Smooth muscle cell (in vitro differentiated cells): ENCODE measurements at regions not wholly inside any gene's neighbourhood (a gene's known extent, or its start where the extent isn't known, plus 50 kb on each side); places are given as distances from the start of the nearest gene placed in this dataset.

Experiments used
- DNase-seq: peaks from one replicate; lab custom pipeline; 2025; ENCODE audit not compliant: unreplicated experiment; lab: John Stamatoyannopoulos, UW
- H2AFZ ChIP-seq: fragments of 200-600 bp; sonication (generic); 2 replicates; pipeline ENCODE4 v1.6.0; 2016; ENCODE audit warnings: antibody characterized with exemption, low read depth, mild to moderate bottlenecking
- H3F3A ChIP-seq: fragments of 200-600 bp; sonication (generic); 2 replicates; pipeline ENCODE4 v1.6.0; 2017; ENCODE audit warnings: antibody characterized with exemption, low read depth
- H3K27ac ChIP-seq: fragments of 200-600 bp; sonication (generic); 2 replicates; pipeline ENCODE4 v1.5.1; 2016; ENCODE audit warnings: low read depth, mild to moderate bottlenecking
- H3K27me3 ChIP-seq: fragments of 200-600 bp; sonication (generic); 2 replicates; pipeline ENCODE4 v1.6.1; 2016; ENCODE audit warnings: low read depth, mild to moderate bottlenecking
- H3K36me3 ChIP-seq: fragments of 200-600 bp; sonication (generic); 2 replicates; pipeline ENCODE4 v1.5.1; 2016; ENCODE audit warnings: low read depth
- H3K4me1 ChIP-seq: fragments of 200-600 bp; sonication (generic); 2 replicates; pipeline ENCODE4 v1.5.1; 2016; ENCODE audit warnings: low read depth
- H3K4me2 ChIP-seq: fragments of 200-600 bp; sonication (generic); 2 replicates; pipeline ENCODE4 v1.6.0; 2016; ENCODE audit warnings: mild to moderate bottlenecking
- H3K4me3 ChIP-seq: fragments of 200-600 bp; sonication (generic); 2 replicates; pipeline ENCODE4 v1.5.1; 2016; ENCODE audit warnings: mild to moderate bottlenecking
- H3K79me2 ChIP-seq: fragments of 200-600 bp; sonication (generic); 2 replicates; pipeline ENCODE4 v1.6.0; 2016; ENCODE audit warnings: low read depth, mild to moderate bottlenecking
- H3K9ac ChIP-seq: fragments of 200-600 bp; sonication (generic); 2 replicates; pipeline ENCODE4 v1.6.0; 2016; ENCODE audit warnings: low read depth
- H3K9me3 ChIP-seq: fragments of 200-600 bp; sonication (generic); replicated peaks from 2 replicates; pipeline ENCODE4 v1.5.1; 2016; ENCODE audit warnings: low read depth
- H4K20me1 ChIP-seq: fragments of 200-600 bp; sonication (generic); 2 replicates; pipeline ENCODE4 v1.6.0; 2016; ENCODE audit warnings: low read depth
- WGBS: methylation state at CpG from one replicate; pipeline ENCODE4 v1.1.7; 2016; ENCODE audit warnings: low lambda C conversion rate; 5-methylcytosine and 5-hydroxymethylcytosine counted together
- TF ChIP-seq, protein P1 (sequence below): fragments of 200-600 bp; sonication (generic); IDR thresholded peaks from 2 replicates; pipeline ENCODE4 v1.5.1; 2017; ENCODE audit warnings: borderline replicate concordance, mild to moderate bottlenecking, antibody characterized with exemption; ENCODE audit not compliant: insufficient read depth, poor library complexity, severe bottlenecking

DNA sequence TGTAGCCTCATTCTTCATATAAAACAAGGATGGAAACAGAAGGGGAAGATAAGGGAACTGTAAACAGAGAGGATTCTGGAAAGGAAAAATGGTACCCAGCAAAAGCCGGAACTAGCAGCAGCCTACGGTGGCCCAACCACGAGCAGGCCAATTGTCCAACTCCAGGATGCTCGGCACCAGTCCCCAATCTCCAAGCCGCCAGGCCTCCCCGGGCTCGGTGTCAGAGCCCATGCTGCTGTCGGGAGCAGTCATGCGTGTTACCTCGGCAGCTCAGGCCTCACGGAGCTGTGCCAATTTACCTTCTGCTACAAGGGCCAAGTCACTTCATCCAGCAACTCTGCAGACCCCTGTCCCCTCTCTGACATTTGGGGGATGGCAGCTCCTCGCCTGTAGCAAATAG, 130.8 kb downstream of the ZBTB18 start:
- no peak overlapping the region for H3K27ac ChIP-seq
- no peak overlapping the region for H3K4me3 ChIP-seq
- H3K9ac ChIP-seq = no peak overlapping the region
- no peaks in the 10 kb centered on the region for H3K27me3 ChIP-seq
- no peaks in the 10 kb centered on the region for H3K36me3 ChIP-seq
- no peaks in the 10 kb centered on the region for H4K20me1 ChIP-seq
- no peak for DNase-seq
- no peaks in the 10 kb centered on the region for H3F3A ChIP-seq
- H3K9me3 ChIP-seq = no peaks in the 10 kb centered on the region
- H3K4me2 ChIP-seq = no peak overlapping the region
- no peaks in the 10 kb centered on the region for H3K4me1 ChIP-seq
- no peak overlapping the region for H2AFZ ChIP-seq
- TF ChIP-seq, protein P1, sequence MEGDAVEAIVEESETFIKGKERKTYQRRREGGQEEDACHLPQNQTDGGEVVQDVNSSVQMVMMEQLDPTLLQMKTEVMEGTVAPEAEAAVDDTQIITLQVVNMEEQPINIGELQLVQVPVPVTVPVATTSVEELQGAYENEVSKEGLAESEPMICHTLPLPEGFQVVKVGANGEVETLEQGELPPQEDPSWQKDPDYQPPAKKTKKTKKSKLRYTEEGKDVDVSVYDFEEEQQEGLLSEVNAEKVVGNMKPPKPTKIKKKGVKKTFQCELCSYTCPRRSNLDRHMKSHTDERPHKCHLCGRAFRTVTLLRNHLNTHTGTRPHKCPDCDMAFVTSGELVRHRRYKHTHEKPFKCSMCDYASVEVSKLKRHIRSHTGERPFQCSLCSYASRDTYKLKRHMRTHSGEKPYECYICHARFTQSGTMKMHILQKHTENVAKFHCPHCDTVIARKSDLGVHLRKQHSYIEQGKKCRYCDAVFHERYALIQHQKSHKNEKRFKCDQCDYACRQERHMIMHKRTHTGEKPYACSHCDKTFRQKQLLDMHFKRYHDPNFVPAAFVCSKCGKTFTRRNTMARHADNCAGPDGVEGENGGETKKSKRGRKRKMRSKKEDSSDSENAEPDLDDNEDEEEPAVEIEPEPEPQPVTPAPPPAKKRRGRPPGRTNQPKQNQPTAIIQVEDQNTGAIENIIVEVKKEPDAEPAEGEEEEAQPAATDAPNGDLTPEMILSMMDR = no peak
- WGBS = 95% methylated on average over 12 of the region's 12 CpGs
- no peaks in the 10 kb centered on the region for H3K79me2 ChIP-seq

DNA sequence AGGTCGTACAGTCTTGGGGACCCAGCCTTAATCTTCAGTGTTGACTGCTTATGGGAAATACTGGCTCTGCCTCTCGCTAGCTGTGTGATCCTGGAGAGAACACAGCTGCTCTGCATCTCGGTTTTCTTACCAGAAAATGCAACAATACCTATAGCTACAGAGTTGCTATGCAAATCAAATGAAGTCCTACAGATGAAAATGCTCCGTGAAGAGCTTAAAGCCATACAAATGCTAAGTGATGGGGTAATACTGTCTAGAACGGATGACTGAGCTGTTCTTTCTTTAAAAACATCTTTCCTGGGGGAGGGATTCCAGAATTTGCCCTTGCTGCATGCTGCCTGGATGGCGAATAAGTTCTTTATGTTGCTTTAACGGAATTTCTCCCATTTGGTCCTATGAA, 132.0 kb downstream of the ZBTB18 start:
- Histone ChIP-seq H3K4me1 (no peaks in the 10 kb centered on the region), H3K27ac (no peak overlapping the region), H3K4me3 (no peak overlapping the region), H3K79me2 (no peaks in the 10 kb centered on the region), H3K9ac (no peak overlapping the region), H3K4me2 (no peak overlapping the region), H3K36me3 (no peaks in the 10 kb centered on the region), H3K27me3 (no peaks in the 10 kb centered on the region), H2AFZ (no peak overlapping the region), H3F3A (no peaks in the 10 kb centered on the region), H4K20me1 (no peaks in the 10 kb centered on the region), H3K9me3 (no peaks in the 10 kb centered on the region)
- TF ChIP-seq, protein P1 = no peak
- WGBS = 82% methylated on average over 7 of the region's 7 CpGs
- no peak for DNase-seq

DNA sequence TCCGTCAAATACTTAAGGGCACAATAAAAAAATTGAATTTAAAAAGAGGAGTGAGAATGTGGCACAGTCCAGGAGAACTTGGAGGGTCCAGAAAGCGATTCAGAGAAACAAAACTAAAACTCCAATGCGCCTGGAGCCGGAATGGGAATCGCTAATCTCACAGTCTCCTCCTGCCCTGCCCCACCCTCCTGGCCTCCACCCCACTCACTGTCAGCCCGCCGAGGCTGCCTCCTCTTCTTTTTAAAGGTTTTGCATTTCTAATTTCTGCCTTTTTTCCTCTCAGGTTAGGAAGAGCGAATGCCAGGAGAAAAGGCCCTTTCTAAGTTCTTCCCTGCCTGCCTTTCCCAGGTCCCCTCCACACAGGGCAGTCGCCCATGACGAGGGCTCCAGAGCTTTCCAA, 135.3 kb downstream of the ZBTB18 start:
- Histone ChIP-seq H3K4me1 (no peaks in the 10 kb centered on the region), H3K79me2 (no peaks in the 10 kb centered on the region), H3K4me3 (no peak overlapping the region), H3K9ac (no peak overlapping the region), H3K9me3 (no peaks in the 10 kb centered on the region), H3K4me2 (no peak overlapping the region), H3K36me3 (no peaks in the 10 kb centered on the region), H3K27ac (no peak overlapping the region), H2AFZ (no peak overlapping the region), H3F3A (no peaks in the 10 kb centered on the region), H3K27me3 (no peaks in the 10 kb centered on the region), H4K20me1 (no peaks in the 10 kb centered on the region)
- TF ChIP-seq, protein P1 = no peak
- 93% methylated on average over 10 of the region's 10 CpGs for WGBS
- DNase-seq = no peak

DNA sequence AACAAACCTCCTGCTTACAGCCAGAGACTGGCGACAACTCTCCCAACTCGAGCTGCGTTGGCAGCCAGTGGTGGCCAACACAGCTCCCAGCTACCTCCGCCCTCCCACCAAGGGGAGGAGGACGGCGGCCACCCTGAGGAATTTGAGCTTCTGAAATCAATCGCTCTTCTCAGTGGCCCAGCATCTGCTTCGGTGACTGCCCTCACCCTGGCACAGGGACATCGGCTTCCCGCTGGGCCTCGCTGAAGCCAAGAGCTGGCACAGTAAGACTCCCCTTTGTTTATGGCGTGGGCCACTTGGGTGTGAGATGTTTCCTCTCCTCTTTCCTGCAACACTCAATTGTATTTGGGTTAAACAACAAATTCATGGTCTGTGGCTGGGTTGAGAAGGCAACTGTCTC, 136.2 kb downstream of the ZBTB18 start:
- H3K4me2 ChIP-seq = no peak overlapping the region
- H3K9ac ChIP-seq = no peak overlapping the region
- TF ChIP-seq, protein P1 = no peak
- no peak for DNase-seq
- no peaks in the 10 kb centered on the region for H3K27me3 ChIP-seq
- no peaks in the 10 kb centered on the region for H4K20me1 ChIP-seq
- H3K36me3 ChIP-seq = no peaks in the 10 kb centered on the region
- no peak overlapping the region for H3K27ac ChIP-seq
- no peaks in the 10 kb centered on the region for H3K79me2 ChIP-seq
- no peak overlapping the region for H2AFZ ChIP-seq
- no peaks in the 10 kb centered on the region for H3K4me1 ChIP-seq
- no peak overlapping the region for H3K4me3 ChIP-seq
- 90% methylated on average over 12 of the region's 12 CpGs for WGBS
- H3F3A ChIP-seq = no peaks in the 10 kb centered on the region
- no peaks in the 10 kb centered on the region for H3K9me3 ChIP-seq
